CD4-positive, alpha-beta memory T cell (primary cell): ENCODE measurements at regions not wholly inside any gene's neighbourhood (a gene's known extent, or its start where the extent isn't known, plus 50 kb on each side); places are given as distances from the start of the nearest gene placed in this dataset.

Experiments used
- CTCF ChIA-PET: fragments of 350-600 bp; sonication (Branson Sonifier 250); formaldehyde crosslinking; loops from one replicate; lab custom pipeline; 2021; ENCODE audit warnings: inconsistent platforms; ENCODE audit not compliant: partially characterized antibody; lab: Charles Lee
- POLR2A ChIA-PET: fragments of 350-600 bp; sonication (Branson Sonifier 250); formaldehyde crosslinking; loops from one replicate; lab custom pipeline; 2021; ENCODE audit not compliant: partially characterized antibody; lab: Charles Lee
- DNase-seq, 5 donors: peaks; one replicate each; pipeline versions ENCODE4 v3.0.0 to v3.0.0-alpha.2; 2020 to 2022; ENCODE audit warnings: mixed read lengths in 1 of 5
- H3K27ac ChIP-seq: one replicate; pipeline ENCODE4 v1.7.0; 2013; ENCODE audit warnings: low read depth, low read length
- H3K27me3 ChIP-seq: 2 replicates; pipeline ENCODE4 v1.7.0; 2013; ENCODE audit warnings: mild to moderate bottlenecking, low read length, moderate library complexity; ENCODE audit not compliant: insufficient read depth
- H3K36me3 ChIP-seq: 2 replicates; pipeline ENCODE4 v1.7.0; 2013; ENCODE audit warnings: mild to moderate bottlenecking, low read length, moderate library complexity; ENCODE audit not compliant: insufficient read depth
- H3K4me1 ChIP-seq: 2 replicates; pipeline ENCODE4 v1.7.0; 2013; ENCODE audit warnings: mild to moderate bottlenecking, low read length, moderate library complexity; ENCODE audit not compliant: insufficient read depth
- H3K4me3 ChIP-seq, 2 donors: one replicate each; pipeline ENCODE4 v1.7.0; 2013; ENCODE audit warnings: low read length in 2 of 2, mild to moderate bottlenecking in 1 of 2
- H3K9me3 ChIP-seq, 2 donors: one replicate each; pipeline ENCODE4 v1.7.0; 2013; ENCODE audit warnings: low read length in 2 of 2, control low read depth in 1 of 2; ENCODE audit not compliant: control insufficient read depth in 1 of 2
- H3K27ac Mint-ChIP-seq, 7 donors: one replicate each; pipeline ENCODE4 v1.8.0; 2020 to 2021; ENCODE audit warnings: mixed read lengths in 7 of 7, mild to moderate bottlenecking in 6 of 7, inconsistent platforms in 3 of 7, moderate library complexity in 3 of 7
- H3K27me3 Mint-ChIP-seq, 2 donors: one replicate each; pipeline ENCODE4 v1.8.0; 2020 to 2021; ENCODE audit warnings: mixed read lengths in 2 of 2
- H3K36me3 Mint-ChIP-seq, 2 donors: one replicate each; pipeline ENCODE4 v1.8.0; 2020 to 2021; ENCODE audit warnings: mixed read lengths in 2 of 2, inconsistent platforms in 1 of 2, mild to moderate bottlenecking in 1 of 2
- H3K4me1 Mint-ChIP-seq, 4 donors: one replicate each; pipeline ENCODE4 v1.8.0; 2020 to 2021; ENCODE audit warnings: mixed read lengths in 4 of 4, mild to moderate bottlenecking in 1 of 4
- H3K4me3 Mint-ChIP-seq, 8 donors: one replicate each; pipeline ENCODE4 v1.8.0; 2020 to 2021; ENCODE audit warnings: mixed read lengths in 8 of 8, mild to moderate bottlenecking in 7 of 8, moderate library complexity in 6 of 8, inconsistent platforms in 3 of 8
- H3K9me3 Mint-ChIP-seq, 8 donors: one replicate each; pipeline ENCODE4 v1.8.0; 2020 to 2021; ENCODE audit warnings: mixed read lengths in 8 of 8, mild to moderate bottlenecking in 5 of 8, inconsistent platforms in 3 of 8, moderate library complexity in 1 of 8
- intact Hi-C: fragments of 100-400 bp; cut with micrococcal nuclease; formaldehyde crosslinking; loops from one replicate; pipeline ENCODE4 v1.15.1; 2023

- intact Hi-C loops: no loop called here
- no peak overlapping the region for H3K27ac Mint-ChIP-seq
- Histone ChIP-seq H3K9me3 (no peaks in the 10 kb centered on the region), H3K4me3 (no peak overlapping the region), H3K27ac (no peak overlapping the region), H3K27me3 (no peaks in the 10 kb centered on the region), H3K4me1 (no peaks in the 10 kb centered on the region), H3K36me3 (no peaks in the 10 kb centered on the region)
- no peak for DNase-seq
- no peak overlapping the region for H3K4me3 Mint-ChIP-seq
- H3K9me3 Mint-ChIP-seq: peaks cover 0 to 14% (median 4%) of the 10 kb centered on the region in 8 donors
- POLR2A ChIA-PET: no interaction called here
- H3K27me3 Mint-ChIP-seq: no peaks in the 10 kb centered on the region
- H3K36me3 Mint-ChIP-seq: no peaks in the 10 kb centered on the region
- CTCF ChIA-PET: no interaction called here
- H3K4me1 Mint-ChIP-seq: no peaks in the 10 kb centered on the region
These were observed 307.9 kb upstream of the PRMT6 start for GRCh38 chr1:106748606-106749005.

GRCh38 chr1:106749491-106749890 lies 307.0 kb upstream of the PRMT6 start:
- Mint-ChIP-seq H3K36me3 (no peaks in the 10 kb centered on the region), H3K4me3 (no peak overlapping the region), H3K9me3 (peaks cover 0 to 8% (median 4%) of the 10 kb centered on the region in 8 donors), H3K27ac (no peak overlapping the region), H3K27me3 (no peaks in the 10 kb centered on the region), H3K4me1 (no peaks in the 10 kb centered on the region)
- ChIA-PET CTCF (no interaction called here), POLR2A (no interaction called here)
- Histone ChIP-seq H3K36me3 (no peaks in the 10 kb centered on the region), H3K27ac (no peak overlapping the region), H3K4me1 (no peaks in the 10 kb centered on the region), H3K4me3 (no peak overlapping the region), H3K27me3 (no peaks in the 10 kb centered on the region), H3K9me3 (no peaks in the 10 kb centered on the region)
- DNase-seq: no peak
- intact Hi-C loops: no loop called here

GRCh38 chr1:106749906-106750305 lies 306.6 kb upstream of the PRMT6 start:
- no peaks in the 10 kb centered on the region for H3K27me3 Mint-ChIP-seq
- H3K4me1 ChIP-seq: no peaks in the 10 kb centered on the region
- H3K9me3 Mint-ChIP-seq: peaks cover 0 to 8% (median 4%) of the 10 kb centered on the region in 8 donors
- ChIA-PET CTCF (no interaction called here), POLR2A (no interaction called here)
- DNase-seq: no peak
- H3K27ac Mint-ChIP-seq: no peak overlapping the region
- intact Hi-C loops: no loop called here
- no peaks in the 10 kb centered on the region for H3K27me3 ChIP-seq
- no peaks in the 10 kb centered on the region for H3K4me1 Mint-ChIP-seq
- no peak overlapping the region for H3K4me3 ChIP-seq
- no peaks in the 10 kb centered on the region for H3K36me3 ChIP-seq
- no peak overlapping the region for H3K4me3 Mint-ChIP-seq
- no peaks in the 10 kb centered on the region for H3K9me3 ChIP-seq
- no peak overlapping the region for H3K27ac ChIP-seq
- H3K36me3 Mint-ChIP-seq: no peaks in the 10 kb centered on the region

GRCh38 chr1:106751002-106751401 lies 305.5 kb upstream of the PRMT6 start:
- Histone ChIP-seq H3K4me3 (no peak overlapping the region), H3K4me1 (no peaks in the 10 kb centered on the region), H3K9me3 (no peaks in the 10 kb centered on the region), H3K27me3 (no peaks in the 10 kb centered on the region), H3K27ac (no peak overlapping the region), H3K36me3 (no peaks in the 10 kb centered on the region)
- Mint-ChIP-seq H3K36me3 (no peaks in the 10 kb centered on the region), H3K27me3 (no peaks in the 10 kb centered on the region), H3K4me3 (no peak overlapping the region), H3K9me3 (peaks cover 0 to 12% (median 4%) of the 10 kb centered on the region in 8 donors), H3K4me1 (no peaks in the 10 kb centered on the region), H3K27ac (no peak overlapping the region)
- no peak for DNase-seq
- POLR2A ChIA-PET: no interaction called here
- intact Hi-C loops: no loop called here
- CTCF ChIA-PET: no interaction called here

- Mint-ChIP-seq H3K4me1 (no peaks in the 10 kb centered on the region), H3K27me3 (no peaks in the 10 kb centered on the region), H3K27ac (no peak overlapping the region), H3K4me3 (no peak overlapping the region), H3K9me3 (peaks cover 0 to 12% (median 9%) of the 10 kb centered on the region in 8 donors), H3K36me3 (no peaks in the 10 kb centered on the region)
- H3K4me3 ChIP-seq: no peak overlapping the region
- intact Hi-C loops: no loop called here
- no peaks in the 10 kb centered on the region for H3K4me1 ChIP-seq
- no peak for DNase-seq
- H3K9me3 ChIP-seq: no peaks in the 10 kb centered on the region
- H3K36me3 ChIP-seq: no peaks in the 10 kb centered on the region
- POLR2A ChIA-PET: no interaction called here
- CTCF ChIA-PET: no interaction called here
- no peak overlapping the region for H3K27ac ChIP-seq
- no peaks in the 10 kb centered on the region for H3K27me3 ChIP-seq
These were observed 303.4 kb upstream of the PRMT6 start for GRCh38 chr1:106753066-106753465.

- Mint-ChIP-seq H3K4me1 (no peaks in the 10 kb centered on the region), H3K27ac (no peak overlapping the region), H3K36me3 (no peaks in the 10 kb centered on the region), H3K4me3 (no peak overlapping the region), H3K27me3 (no peaks in the 10 kb centered on the region), H3K9me3 (peaks cover 2 to 15% (median 9%) of the 10 kb centered on the region in 8 donors)
- Histone ChIP-seq H3K27me3 (no peaks in the 10 kb centered on the region), H3K4me1 (no peaks in the 10 kb centered on the region), H3K9me3 (no peaks in the 10 kb centered on the region), H3K36me3 (no peaks in the 10 kb centered on the region), H3K4me3 (no peak overlapping the region), H3K27ac (no peak overlapping the region)
- POLR2A ChIA-PET: no interaction called here
- CTCF ChIA-PET: no interaction called here
- no peak for DNase-seq
- intact Hi-C loops: no loop called here
These were observed 301.5 kb upstream of the PRMT6 start for GRCh38 chr1:106754957-106755356.

- CTCF ChIA-PET: no interaction called here
- H3K27me3 Mint-ChIP-seq: no peaks in the 10 kb centered on the region
- intact Hi-C loops: no loop called here
These were observed 300.6 kb upstream of the PRMT6 start for GRCh38 chr1:106755682-106756406.

More at GRCh38 chr1:106755682-106756406, 300.6 kb upstream of the PRMT6 start:
- H3K27ac Mint-ChIP-seq: no peak overlapping the region
- H3K4me3 Mint-ChIP-seq: no peak overlapping the region
- no peak overlapping the region for H3K27ac ChIP-seq
- no peaks in the 10 kb centered on the region for H3K27me3 ChIP-seq
- H3K9me3 ChIP-seq: no peaks in the 10 kb centered on the region
- H3K4me3 ChIP-seq: no peak overlapping the region
- POLR2A ChIA-PET: no interaction called here
- no peak for DNase-seq
- H3K4me1 Mint-ChIP-seq: no peaks in the 10 kb centered on the region
- H3K4me1 ChIP-seq: no peaks in the 10 kb centered on the region
- no peaks in the 10 kb centered on the region for H3K36me3 ChIP-seq
- peaks cover 2 to 11% (median 7%) of the 10 kb centered on the region in 8 donors for H3K9me3 Mint-ChIP-seq
- no peaks in the 10 kb centered on the region for H3K36me3 Mint-ChIP-seq
